B cell (primary cell): ENCODE measurements at regions not wholly inside any gene's neighbourhood (a gene's known extent, or its start where the extent isn't known, plus 50 kb on each side); places are given as distances from the start of the nearest gene placed in this dataset.

Experiments
- CTCF ChIP-seq: fragments of 200-600 bp; IDR thresholded peaks from one replicate; pipeline ENCODE4 v1.8.0; 2022; ENCODE audit warnings: antibody characterized with exemption, mild to moderate bottlenecking
- EZH2 ChIP-seq: IDR thresholded peaks from 2 replicates; pipeline ENCODE4 v1.6.1; 2012; ENCODE audit warnings: borderline replicate concordance, low read depth, mild to moderate bottlenecking, moderate library complexity, low read length; ENCODE audit not compliant: insufficient read depth, poor library complexity, severe bottlenecking

GRCh38 chr4:117478702-117479101 is 393.3 kb upstream of the TRAM1L1 start:
- TF ChIP-seq CTCF (no peak), EZH2 (no peak)
